Urothelium cell line (cell line): ENCODE measurements at regions not wholly inside any gene's neighbourhood (a gene's known extent, or its start where the extent isn't known, plus 50 kb on each side); places are given as distances from the start of the nearest gene placed in this dataset.

Experiments used
- DNase-seq: peaks from one replicate; pipeline ENCODE4 v3.0.0; 2011; ENCODE audit warnings: low spot score, mixed read lengths
- FAIRE-seq: peaks from 2 replicates; lab custom pipeline; 2011; peaks lifted over from hg19 to GRCh38; lab: Jason Lieb, UNC

DNA sequence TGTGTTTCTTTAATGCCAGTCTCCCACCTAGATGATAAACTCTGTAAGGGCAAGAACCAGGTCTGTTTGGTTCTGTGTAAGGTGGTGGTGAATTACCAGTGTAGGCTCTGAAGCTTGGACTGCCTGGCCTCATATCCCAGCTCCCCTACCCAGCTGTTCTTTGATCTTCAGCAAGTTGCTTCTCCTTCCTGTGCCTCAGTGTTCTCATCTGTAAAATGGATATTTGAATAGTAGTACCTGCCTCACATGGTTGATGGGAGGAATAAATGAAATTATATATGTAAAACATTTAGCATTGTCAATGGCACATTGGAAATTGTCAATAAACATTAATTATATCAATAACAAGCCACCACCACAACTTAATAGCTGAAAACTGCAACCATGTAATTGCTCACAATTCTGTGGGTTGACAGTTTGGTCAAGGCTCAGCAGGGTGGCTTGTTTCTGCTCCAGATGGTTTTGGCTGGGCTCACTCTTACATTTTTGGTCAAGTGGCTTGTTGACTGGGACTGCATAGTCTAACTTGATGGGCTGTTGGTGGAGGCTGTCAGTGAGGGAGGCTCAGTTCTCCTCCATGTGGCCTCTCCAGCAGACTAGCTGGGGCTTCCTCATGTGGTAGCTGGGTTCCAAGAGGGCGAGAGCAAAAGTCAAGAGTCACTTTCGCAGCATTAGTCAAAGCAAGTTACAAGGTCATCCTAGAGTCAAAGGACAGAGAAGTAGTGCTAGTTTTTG is 84.5 kb upstream of the DUSP5 start:
- DNase-seq, result no peak
- no peak for FAIRE-seq

- FAIRE-seq, result no peak
- no peak for DNase-seq
Observed at GRCh38 chr10:110413903-110414547, 83.7 kb upstream of the DUSP5 start.

DNA sequence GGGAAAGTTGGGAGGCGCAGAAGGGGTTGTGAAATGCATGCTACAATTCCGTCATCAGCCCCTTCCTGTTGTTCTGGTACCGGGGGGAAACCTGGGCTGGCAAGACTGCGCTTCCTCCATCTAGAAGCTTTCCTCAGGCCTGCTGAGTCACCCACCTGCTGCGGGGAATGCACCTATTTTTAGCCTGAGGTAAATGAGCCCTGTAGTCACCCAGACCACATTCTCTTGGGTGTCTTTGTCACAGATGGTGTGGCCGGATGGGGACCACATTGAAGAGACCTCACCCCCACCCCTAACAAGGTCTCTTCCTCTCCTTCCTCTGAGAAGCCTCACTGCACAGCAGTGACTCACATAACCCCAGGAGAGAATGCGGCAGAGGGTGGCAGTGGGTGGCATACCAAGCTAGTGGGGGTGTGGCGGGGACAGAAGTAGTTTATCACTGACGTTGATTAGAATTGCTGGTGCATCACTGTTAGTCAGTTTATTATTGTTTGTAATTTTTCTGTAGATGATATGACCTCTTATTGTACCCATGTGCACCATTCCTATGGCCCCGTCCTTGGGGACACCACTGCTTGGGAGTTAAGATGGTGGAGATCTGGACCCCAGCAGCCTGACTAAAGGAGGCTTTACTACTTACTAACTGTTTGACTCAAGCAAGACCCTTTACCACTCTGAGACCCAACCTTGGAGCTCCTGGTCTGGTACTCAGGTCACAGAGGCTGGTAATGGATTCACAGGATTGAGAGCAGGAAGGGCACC is 83.0 kb upstream of the DUSP5 start:
- FAIRE-seq (peak; percentile 62), DNase-seq (peak; percentile 89)

GRCh38 chr10:110415809-110416208 is 81.9 kb upstream of the DUSP5 start:
- FAIRE-seq, result no peak
- no peak for DNase-seq

DNA sequence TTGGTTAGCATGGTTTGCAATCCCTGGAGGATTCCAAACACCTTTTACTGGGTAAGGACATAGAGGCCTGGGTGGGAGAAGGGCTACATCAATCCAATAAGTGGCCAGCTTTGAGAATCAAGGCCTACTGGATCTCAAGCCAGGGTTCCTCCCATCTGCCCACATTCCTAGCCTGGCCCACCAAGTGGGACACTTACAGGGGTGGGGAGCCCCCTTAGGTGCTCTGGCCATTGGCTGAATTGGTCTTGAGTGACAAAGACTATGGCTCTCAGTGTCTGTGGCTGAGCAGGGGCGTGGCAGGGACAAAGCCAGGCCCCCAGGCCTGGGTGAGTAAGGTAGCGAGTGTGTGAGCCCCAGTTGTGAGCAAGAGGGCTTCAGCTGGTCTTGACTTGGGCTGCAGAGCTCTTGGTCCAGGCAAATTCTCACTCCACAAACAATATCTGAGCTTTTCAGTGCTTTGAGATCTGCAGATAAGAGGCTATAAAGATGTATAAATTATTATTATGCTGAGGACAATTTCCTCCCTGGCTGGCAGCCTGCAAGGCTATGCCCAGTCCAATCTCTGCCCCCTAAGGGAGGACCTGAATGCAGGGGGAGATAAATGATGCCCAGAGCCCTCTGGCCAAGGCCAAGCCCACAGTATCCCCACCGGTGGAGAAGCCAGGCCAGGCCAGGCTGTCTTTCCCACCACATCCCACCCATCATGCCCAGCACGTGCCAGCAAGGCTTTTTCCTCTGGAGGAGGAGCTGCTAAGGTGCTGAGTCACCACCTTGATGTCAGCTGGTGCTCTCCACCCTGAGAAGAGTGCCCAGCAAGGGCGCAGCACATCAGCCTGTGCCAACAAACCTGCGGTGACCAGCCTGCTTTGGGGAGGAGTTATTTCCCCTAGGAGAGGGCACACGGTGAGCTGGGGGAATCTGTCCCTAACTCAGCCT is 80.7 kb upstream of the DUSP5 start:
- peak; percentile 46 for FAIRE-seq
- DNase-seq, result peak; percentile 74

- no peak for FAIRE-seq
- no peak for DNase-seq
Observed at GRCh38 chr10:110418218-110418617, 79.5 kb upstream of the DUSP5 start.

DNA sequence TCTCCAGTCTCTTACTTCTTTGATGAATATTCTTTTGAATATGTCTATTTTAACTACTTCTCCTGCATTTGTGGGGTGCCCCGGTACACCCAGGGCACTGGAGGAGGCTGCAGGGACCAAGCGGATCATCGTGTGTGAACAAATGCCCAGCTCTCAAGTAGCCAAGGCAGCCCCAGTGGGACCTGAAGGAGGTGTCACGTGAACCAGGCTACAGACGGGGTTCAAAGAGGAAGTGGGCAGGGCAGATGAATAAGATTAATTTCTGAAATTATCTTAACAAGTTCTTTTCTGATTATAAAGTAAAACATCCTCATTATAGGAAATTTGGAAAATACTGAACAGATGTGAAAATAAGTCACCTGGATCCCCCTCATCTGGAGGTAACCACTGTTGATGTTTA is 78.4 kb upstream of the DUSP5 start:
- DNase-seq, result no peak
- no peak for FAIRE-seq

- FAIRE-seq (no peak), DNase-seq (peak; percentile 56)
Observed at GRCh38 chr10:110420401-110421193, 77.1 kb upstream of the DUSP5 start.

GRCh38 chr10:110421512-110422138 is 76.1 kb upstream of the DUSP5 start:
- no peak for FAIRE-seq

GRCh38 chr10:110422548-110422947 is 75.2 kb upstream of the DUSP5 start:
- DNase-seq (no peak), FAIRE-seq (no peak)

More at GRCh38 chr10:110421512-110422138, 76.1 kb upstream of the DUSP5 start:
- no peak for DNase-seq

DNA sequence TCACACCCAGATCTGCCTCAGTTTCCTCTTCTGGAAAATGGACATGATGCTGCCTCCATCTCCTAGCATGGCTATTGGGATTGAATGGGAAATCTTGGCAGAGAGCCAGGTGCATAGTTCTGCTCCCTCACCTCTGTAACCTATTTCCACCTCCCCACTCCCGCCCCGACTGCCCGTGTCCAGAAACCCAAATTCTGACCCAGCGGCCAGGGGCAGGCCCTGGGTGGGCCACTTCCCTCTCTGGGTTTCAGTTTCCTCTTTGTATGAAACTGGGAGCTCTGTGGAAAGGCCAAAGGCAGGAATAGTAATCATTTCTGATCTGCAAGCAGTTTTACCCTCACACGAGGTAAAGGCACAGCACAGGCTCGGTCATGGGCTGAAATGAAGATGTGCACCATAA is 74.1 kb upstream of the DUSP5 start:
- no peak for FAIRE-seq
- DNase-seq, result no peak

- DNase-seq (peak; percentile 41), FAIRE-seq (no peak)
Observed at GRCh38 chr10:110425684-110426293, 71.9 kb upstream of the DUSP5 start.

- FAIRE-seq, result no peak
- no peak for DNase-seq
Observed at GRCh38 chr10:110426294-110427181, 71.2 kb upstream of the DUSP5 start.

- DNase-seq (no peak), FAIRE-seq (no peak)
Observed at GRCh38 chr10:110429301-110429700, 68.4 kb upstream of the DUSP5 start.

GRCh38 chr10:110430340-110431273 is 67.1 kb upstream of the DUSP5 start:
- DNase-seq (no peak), FAIRE-seq (no peak)

DNA sequence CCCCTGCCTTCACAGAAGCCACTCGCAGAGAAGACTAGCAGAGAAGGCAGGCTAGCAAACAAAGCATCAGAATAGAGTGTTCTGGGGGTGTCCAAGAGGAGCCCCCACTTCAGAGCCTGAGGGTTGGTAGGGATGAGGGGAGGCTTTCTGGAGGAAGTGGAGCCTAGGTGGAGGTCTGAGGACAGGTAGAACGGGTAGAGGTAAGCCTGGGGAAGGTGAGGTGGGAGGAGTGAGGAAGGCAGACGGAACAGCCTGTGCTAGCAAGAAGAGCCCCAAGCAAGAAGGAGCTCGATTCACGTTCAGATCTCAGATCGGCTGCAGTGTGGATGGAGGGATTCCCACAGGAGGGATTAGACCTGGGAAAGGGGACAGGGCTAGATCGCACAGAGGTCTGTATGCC is 66.0 kb upstream of the DUSP5 start:
- FAIRE-seq, result no peak
- DNase-seq, result no peak

DNA sequence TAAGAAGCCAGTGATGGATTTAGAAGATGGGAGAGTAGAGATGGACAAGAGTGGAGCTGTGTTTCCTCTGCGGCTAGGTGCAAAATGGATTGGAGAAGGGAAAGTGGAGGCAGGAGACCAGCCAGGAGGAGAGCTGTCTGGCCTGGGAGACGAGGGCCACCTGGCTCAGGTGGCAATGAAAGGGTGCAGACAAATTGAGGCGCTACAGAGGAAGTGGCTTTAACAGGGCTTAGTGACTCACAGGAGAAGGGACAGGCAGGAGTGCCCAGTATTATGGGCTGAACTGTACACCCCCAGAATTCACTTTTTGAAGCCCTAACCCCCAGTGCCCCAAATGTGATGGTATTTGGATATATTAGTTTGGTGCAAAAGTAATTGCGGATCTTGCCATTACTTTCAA is 65.6 kb upstream of the DUSP5 start:
- no peak for DNase-seq
- FAIRE-seq, result no peak
